Fibroblast of lung (primary cell): ENCODE measurements at regions not wholly inside any gene's neighbourhood (a gene's known extent, or its start where the extent isn't known, plus 50 kb on each side); places are given as distances from the start of the nearest gene placed in this dataset.

Experiments
- DNase-seq, 2 donors: peaks; one replicate each; pipeline versions ENCODE4 v3.0.0 to v3.0.0-alpha.2; 2010; ENCODE audit warnings: low read depth in 2 of 2
- H2AFZ ChIP-seq: 2 replicates; pipeline ENCODE4 v1.5.1; 2012; ENCODE audit warnings: low read length, control low read depth, inconsistent platforms
- H3K27ac ChIP-seq: 2 replicates; pipeline ENCODE4 v1.5.1; 2011; ENCODE audit warnings: low read length, control low read depth; ENCODE audit not compliant: insufficient read depth
- H3K27me3 ChIP-seq: 2 replicates; pipeline ENCODE4 v1.5.1; 2011; ENCODE audit warnings: mild to moderate bottlenecking, low read length; ENCODE audit not compliant: control insufficient read depth, insufficient read depth
- H3K36me3 ChIP-seq: 2 replicates; pipeline ENCODE4 v1.5.1; 2011; ENCODE audit warnings: low read length; ENCODE audit not compliant: control insufficient read depth, insufficient read depth
- H3K4me1 ChIP-seq: 2 replicates; pipeline ENCODE4 v1.5.1; 2011; ENCODE audit warnings: low read length; ENCODE audit not compliant: control insufficient read depth, insufficient read depth; ENCODE audit errors: extremely low read depth
- H3K4me2 ChIP-seq: 2 replicates; pipeline ENCODE4 v1.5.1; 2011; ENCODE audit warnings: low read length, control low read depth; ENCODE audit not compliant: insufficient read depth; ENCODE audit errors: extremely low read depth
- H3K4me3 ChIP-seq, 4 experiments: fragments of 200-600 bp in 1 of 4; sonication (generic) in 1 of 4; replicated peaks in 1 of 4; 2 replicates each; pipeline ENCODE4 v1.5.1; 2011 to 2016; ENCODE audit warnings: low read length in 4 of 4, low read depth in 3 of 4, mild to moderate bottlenecking in 3 of 4, control low read depth in 2 of 4, inconsistent platforms in 1 of 4, mixed read lengths in 1 of 4; ENCODE audit not compliant: insufficient read depth in 1 of 4; ENCODE audit errors: control extremely low read depth in 1 of 4
- H3K79me2 ChIP-seq: 2 replicates; pipeline ENCODE4 v1.5.1; 2012; ENCODE audit warnings: mild to moderate bottlenecking, low read length, inconsistent platforms; ENCODE audit not compliant: control insufficient read depth, insufficient read depth
- H3K9ac ChIP-seq: 2 replicates; pipeline ENCODE4 v1.5.1; 2011; ENCODE audit warnings: mild to moderate bottlenecking, low read length, control low read depth; ENCODE audit not compliant: insufficient read depth
- H3K9me3 ChIP-seq: 2 replicates; pipeline ENCODE4 v1.5.1; 2012; ENCODE audit warnings: low read depth, low read length; ENCODE audit not compliant: control insufficient read depth, insufficient read depth
- H4K20me1 ChIP-seq: 2 replicates; pipeline ENCODE4 v1.5.1; 2011; ENCODE audit warnings: low read length; ENCODE audit not compliant: control insufficient read depth, insufficient read depth; ENCODE audit errors: extremely low read depth
- EZH2 ChIP-seq: IDR thresholded peaks from 2 replicates; pipeline ENCODE4 v1.5.1; 2012; ENCODE audit warnings: low read length, control low read depth, mild to moderate bottlenecking; ENCODE audit errors: missing control alignments
- TF ChIP-seq, protein P1 (sequence below), 2 donors: IDR thresholded peaks in 1 of 2; conservative IDR thresholded peaks in 1 of 2; 1 replicate in 1 of 2; 2 replicates in 1 of 2; pipeline ENCODE4 v1.5.1; 2011 to 2012; ENCODE audit warnings: low read length in 2 of 2, control low read depth in 1 of 2, inconsistent platforms in 1 of 2, low read depth in 1 of 2, mild to moderate bottlenecking in 1 of 2

DNA sequence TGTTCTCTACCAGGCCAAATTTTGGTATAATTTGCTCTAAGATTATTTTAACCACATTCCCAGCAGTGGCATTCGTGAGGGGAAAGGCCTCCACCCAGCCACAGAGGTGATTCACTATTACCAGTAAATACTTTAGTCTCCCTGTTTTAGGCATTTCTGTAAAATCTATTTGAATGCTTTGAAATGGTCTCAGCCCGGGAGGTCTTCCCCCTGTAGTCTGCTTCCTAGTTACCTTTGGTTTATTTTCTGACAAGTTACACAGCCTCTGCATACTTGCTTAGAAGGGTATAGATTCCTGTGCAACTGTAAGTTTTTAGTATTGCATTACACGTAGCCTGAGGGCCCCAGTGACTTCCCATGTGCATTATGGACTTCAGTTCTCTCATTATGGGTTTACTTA lies 248.7 kb downstream of the C6orf118 start:
- H2AFZ ChIP-seq, result no peak overlapping the region
- peak in 1 of 2 donors; percentile 55 for DNase-seq
- H3K36me3 ChIP-seq, result no peaks in the 10 kb centered on the region
- no peak overlapping the region for H3K4me3 ChIP-seq
- H3K79me2 ChIP-seq, result no peaks in the 10 kb centered on the region
- no peaks in the 10 kb centered on the region for H3K9me3 ChIP-seq
- TF ChIP-seq, protein P1, sequence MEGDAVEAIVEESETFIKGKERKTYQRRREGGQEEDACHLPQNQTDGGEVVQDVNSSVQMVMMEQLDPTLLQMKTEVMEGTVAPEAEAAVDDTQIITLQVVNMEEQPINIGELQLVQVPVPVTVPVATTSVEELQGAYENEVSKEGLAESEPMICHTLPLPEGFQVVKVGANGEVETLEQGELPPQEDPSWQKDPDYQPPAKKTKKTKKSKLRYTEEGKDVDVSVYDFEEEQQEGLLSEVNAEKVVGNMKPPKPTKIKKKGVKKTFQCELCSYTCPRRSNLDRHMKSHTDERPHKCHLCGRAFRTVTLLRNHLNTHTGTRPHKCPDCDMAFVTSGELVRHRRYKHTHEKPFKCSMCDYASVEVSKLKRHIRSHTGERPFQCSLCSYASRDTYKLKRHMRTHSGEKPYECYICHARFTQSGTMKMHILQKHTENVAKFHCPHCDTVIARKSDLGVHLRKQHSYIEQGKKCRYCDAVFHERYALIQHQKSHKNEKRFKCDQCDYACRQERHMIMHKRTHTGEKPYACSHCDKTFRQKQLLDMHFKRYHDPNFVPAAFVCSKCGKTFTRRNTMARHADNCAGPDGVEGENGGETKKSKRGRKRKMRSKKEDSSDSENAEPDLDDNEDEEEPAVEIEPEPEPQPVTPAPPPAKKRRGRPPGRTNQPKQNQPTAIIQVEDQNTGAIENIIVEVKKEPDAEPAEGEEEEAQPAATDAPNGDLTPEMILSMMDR (conservative IDR thresholded peaks at IDR 0.05 in 1 of 2, IDR thresholded peaks at IDR 0.05 in 1 of 2; ENCODE audit: low read depth in 1 of 2, low read length in 2 of 2), result no peak
- no peak for TF ChIP-seq EZH2
- no peaks in the 10 kb centered on the region for H4K20me1 ChIP-seq
- H3K27ac ChIP-seq, result no peak overlapping the region
- no peaks in the 10 kb centered on the region for H3K4me1 ChIP-seq
- no peak overlapping the region for H3K4me2 ChIP-seq
- H3K9ac ChIP-seq, result no peak overlapping the region
- H3K27me3 ChIP-seq, result no peaks in the 10 kb centered on the region

DNA sequence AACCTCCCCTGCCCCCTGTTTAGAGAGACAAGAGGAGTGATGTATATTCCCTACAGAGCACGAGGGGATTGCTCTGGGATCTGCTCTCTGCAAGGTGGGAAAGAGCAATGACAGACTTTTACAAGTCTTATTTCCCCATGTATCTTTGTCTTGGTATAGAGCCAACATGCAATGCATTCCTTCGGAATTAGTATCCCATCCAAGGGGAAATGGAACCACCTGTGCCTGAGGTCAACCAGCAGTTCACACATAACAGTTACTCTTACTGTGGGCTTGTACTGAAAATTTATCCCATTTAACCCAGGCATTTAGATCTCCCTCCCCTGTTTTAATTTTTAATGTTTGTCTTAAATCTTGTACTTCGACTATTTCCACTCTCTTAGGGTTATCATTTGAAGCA lies 250.4 kb downstream of the C6orf118 start:
- Histone ChIP-seq H3K9ac (no peak overlapping the region), H3K4me1 (no peaks in the 10 kb centered on the region), H3K36me3 (no peaks in the 10 kb centered on the region), H3K27ac (no peak overlapping the region), H3K4me3 (no peak overlapping the region), H3K9me3 (no peaks in the 10 kb centered on the region), H3K79me2 (no peaks in the 10 kb centered on the region), H3K27me3 (no peaks in the 10 kb centered on the region), H2AFZ (no peak overlapping the region), H3K4me2 (no peak overlapping the region), H4K20me1 (no peaks in the 10 kb centered on the region)
- TF ChIP-seq EZH2, result no peak
- TF ChIP-seq, protein P1 (conservative IDR thresholded peaks at IDR 0.05 in 1 of 2, IDR thresholded peaks at IDR 0.05 in 1 of 2; ENCODE audit: low read depth in 1 of 2, low read length in 2 of 2), result no peak
- DNase-seq, result peak in 1 of 2 donors; percentile 52

GRCh38 chr6:165056292-165056691 lies 253.1 kb downstream of the C6orf118 start:
- TF ChIP-seq, protein P1 (conservative IDR thresholded peaks at IDR 0.05 in 1 of 2, IDR thresholded peaks at IDR 0.05 in 1 of 2; ENCODE audit: low read depth in 1 of 2, low read length in 2 of 2), result no peak
- no peak for TF ChIP-seq EZH2
- Histone ChIP-seq H3K9ac (no peak overlapping the region), H3K9me3 (no peaks in the 10 kb centered on the region), H3K36me3 (no peaks in the 10 kb centered on the region), H3K27me3 (no peaks in the 10 kb centered on the region), H3K4me2 (no peak overlapping the region), H3K4me3 (no peak overlapping the region), H4K20me1 (no peaks in the 10 kb centered on the region), H2AFZ (no peak overlapping the region), H3K79me2 (no peaks in the 10 kb centered on the region), H3K27ac (no peak overlapping the region), H3K4me1 (no peaks in the 10 kb centered on the region)
- DNase-seq, result no peak
